Spleen (tissue), 11 donors: ENCODE measurements at regions not wholly inside any gene's neighbourhood (a gene's known extent, or its start where the extent isn't known, plus 50 kb on each side); places are given as distances from the start of the nearest gene placed in this dataset.

Experiments
- DNase-seq: peaks from one replicate; pipeline ENCODE4 v3.0.0-alpha.2; 2020
- H3K27ac ChIP-seq, 8 donors: fragments of 200-600 bp; sonication (generic) in 7 of 8; 1 replicate in 4 of 8; 2 replicates in 4 of 8; pipeline versions ENCODE4 v1.5.0 to v1.8.0; 2016 to 2021; ENCODE audit warnings: inconsistent platforms in 4 of 8, mild to moderate bottlenecking in 4 of 8, moderate library complexity in 1 of 8
- H3K27me3 ChIP-seq, 7 donors: fragments of 200-600 bp; sonication (generic) in 6 of 7; replicated peaks in 1 of 7; 1 replicate in 4 of 7; 2 replicates in 3 of 7; pipeline versions ENCODE4 v1.5.0 to v1.8.0; 2016 to 2021; ENCODE audit warnings: inconsistent platforms in 3 of 7, mild to moderate bottlenecking in 1 of 7
- H3K36me3 ChIP-seq, 6 donors: fragments of 200-600 bp; sonication (generic) in 5 of 6; 1 replicate in 4 of 6; 2 replicates in 2 of 6; pipeline versions ENCODE4 v1.5.0 to v1.8.0; 2016 to 2021; ENCODE audit warnings: inconsistent platforms in 2 of 6
- H3K4me1 ChIP-seq, 6 donors: fragments of 200-600 bp; sonication (generic) in 5 of 6; 1 replicate in 3 of 6; 2 replicates in 3 of 6; pipeline versions ENCODE4 v1.5.0 to v1.8.0; 2016 to 2021; ENCODE audit warnings: inconsistent platforms in 3 of 6
- H3K4me3 ChIP-seq, 8 donors: fragments of 200-600 bp; sonication (generic) in 7 of 8; 1 replicate in 4 of 8; 2 replicates in 4 of 8; pipeline versions ENCODE4 v1.5.0 to v1.8.0; 2016 to 2021; ENCODE audit warnings: inconsistent platforms in 4 of 8, mild to moderate bottlenecking in 4 of 8, moderate library complexity in 2 of 8
- H3K9me3 ChIP-seq, 8 donors: fragments of 200-600 bp; sonication (generic) in 7 of 8; 1 replicate in 4 of 8; 2 replicates in 4 of 8; pipeline versions ENCODE4 v1.5.0 to v1.8.0; 2016 to 2021; ENCODE audit warnings: inconsistent platforms in 4 of 8
- CTCF ChIP-seq, 11 experiments: fragments of 200-600 bp in 7 of 11; fragments of 450-650 bp in 4 of 11; sonication (generic) in 4 of 11; IDR thresholded peaks in 8 of 11; conservative IDR thresholded peaks in 3 of 11; 1 replicate in 7 of 11; 2 replicates in 4 of 11; pipeline versions ENCODE4 v1.4.0 to v1.8.0; 2016 to 2021; ENCODE audit warnings: antibody characterized with exemption in 11 of 11, inconsistent platforms in 4 of 11, mild to moderate bottlenecking in 1 of 11
- POLR2A ChIP-seq, 3 donors: fragments of 450-650 bp; IDR thresholded peaks; one replicate each; pipeline ENCODE4 v1.5.1; 2017; ENCODE audit warnings: antibody characterized with exemption in 3 of 3, mild to moderate bottlenecking in 1 of 3
- POLR2AphosphoS5 ChIP-seq, 3 donors: sonication (generic); formaldehyde crosslinking; IDR thresholded peaks; one replicate each; pipeline ENCODE4 v1.5.1; 2017; ENCODE audit warnings: antibody characterized with exemption in 3 of 3
- WGBS, 5 donors: extraction: QIAGEN DNeasy Blood & Tissue Kit in 3 of 5; methylation state at CpG; one replicate each; pipeline versions ENCODE4 v1.1.5 to v1.1.7; 2013 to 2018; 5-methylcytosine and 5-hydroxymethylcytosine counted together
- intact Hi-C: fragments of 100-400 bp; cut with DNase I; formaldehyde crosslinking; loops from one replicate; pipeline ENCODE4 v1.15.0; 2023; ENCODE audit warnings: low total_unique reads
- donor health status: healthy with polysubstance abuse.
- donor health status: DM: no; HTN: no; CAD: no; lungs with moderate emphysema.
- donor health status: DM: no; HTN: no; CAD: no.
- donor health status: Bipolar disorder and iron deficiency.
- donor health status: healthy.
- donor health status: DM: no; HTN: no; CAD: no.
- donor health status: DM: yes; HTN: yes; CAD: no.

DNA sequence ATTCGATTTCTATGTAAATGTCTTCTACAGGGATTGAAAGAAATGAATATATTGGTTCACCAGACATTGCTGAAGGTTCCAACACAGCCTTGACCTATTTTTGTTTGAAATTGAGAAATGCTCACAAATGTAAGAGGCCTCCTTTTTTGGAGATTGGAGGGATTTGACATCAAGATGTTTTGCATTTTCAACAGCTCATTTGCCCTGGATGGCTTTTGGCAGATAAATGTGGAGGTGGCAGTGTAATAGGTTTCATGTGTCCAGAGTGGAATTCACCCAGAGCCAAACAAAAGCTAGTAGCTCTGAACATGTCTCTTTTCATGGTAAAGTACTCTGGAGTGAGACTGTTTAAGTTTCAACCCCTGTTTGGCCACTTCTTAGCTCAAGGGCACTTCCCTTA lies 77.3 kb downstream of the PALM2AKAP2 start:
- DNase-seq: no peak
- 50 to 82% (median 74%) methylated on average over 1 of the region's 1 CpG for WGBS, 5 donors
- H3K27ac ChIP-seq: no peak overlapping the region

DNA sequence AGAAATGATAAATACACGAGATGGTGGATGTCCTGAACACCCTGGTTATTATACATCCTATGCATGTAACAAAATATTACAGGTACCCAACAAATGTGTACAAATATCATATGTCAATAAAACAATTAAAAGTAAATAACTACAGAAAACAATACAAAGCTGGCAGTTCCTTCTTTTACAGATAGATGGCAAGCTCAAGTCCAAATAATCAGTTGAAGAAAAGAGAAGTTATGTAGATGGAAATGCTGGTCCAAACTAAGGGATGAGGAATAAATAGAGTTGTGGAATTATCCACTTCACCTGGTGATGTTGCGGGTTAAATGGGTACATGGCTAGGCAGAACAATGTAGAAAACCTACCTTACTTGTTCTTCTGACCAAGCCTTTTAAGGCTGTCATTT lies 79.4 kb downstream of the PALM2AKAP2 start:
- WGBS, 5 donors: 50 to 87% (median 75%) methylated on average over 2 of the region's 2 CpGs
- Histone ChIP-seq H3K4me3 (no peak overlapping the region), H3K4me1 (no peaks in the 10 kb centered on the region)

More for the DNA sequence above, 77.3 kb downstream of the PALM2AKAP2 start:
- Histone ChIP-seq H3K27me3 (peaks cover 0 to 17% (median 0%) of the 10 kb centered on the region in 7 donors), H3K4me1 (no peaks in the 10 kb centered on the region), H3K9me3 (peaks cover 0 to 1% (median 0%) of the 10 kb centered on the region in 8 donors), H3K36me3 (no peaks in the 10 kb centered on the region), H3K4me3 (no peak overlapping the region)
- TF ChIP-seq POLR2A (IDR thresholded peaks at IDR 0.05) (no peak), CTCF (IDR thresholded peaks at IDR 0.05 in 8 of 11, conservative IDR thresholded peaks at IDR 0.05 in 3 of 11) (no peak), POLR2AphosphoS5 (IDR thresholded peaks at IDR 0.05) (no peak)
- intact Hi-C loops: no loop called here

GRCh38 chr9:109860521-109860920 lies 80.5 kb downstream of the PALM2AKAP2 start:
- Histone ChIP-seq H3K9me3 (no peaks in the 10 kb centered on the region), H3K27me3 (peaks cover 0 to 6% (median 0%) of the 10 kb centered on the region in 7 donors), H3K4me3 (no peak overlapping the region), H3K27ac (no peak overlapping the region), H3K36me3 (no peaks in the 10 kb centered on the region), H3K4me1 (no peaks in the 10 kb centered on the region)
- no peak for DNase-seq
- no peak for TF ChIP-seq CTCF (IDR thresholded peaks at IDR 0.05 in 8 of 11, conservative IDR thresholded peaks at IDR 0.05 in 3 of 11)
- intact Hi-C loops: no loop called here
- 63 to 84% (median 67%) methylated on average over 2 of the region's 2 CpGs for WGBS, 5 donors

More for the DNA sequence above, 79.4 kb downstream of the PALM2AKAP2 start:
- H3K27ac ChIP-seq: no peak overlapping the region
- no peaks in the 10 kb centered on the region for H3K9me3 ChIP-seq
- no peak for TF ChIP-seq CTCF (IDR thresholded peaks at IDR 0.05 in 8 of 11, conservative IDR thresholded peaks at IDR 0.05 in 3 of 11)
- no peak for TF ChIP-seq POLR2AphosphoS5 (IDR thresholded peaks at IDR 0.05)
- TF ChIP-seq POLR2A (IDR thresholded peaks at IDR 0.05): no peak
- intact Hi-C loops: no loop called here
- no peak for DNase-seq
- H3K27me3 ChIP-seq: peaks cover 0 to 13% (median 0%) of the 10 kb centered on the region in 7 donors
- H3K36me3 ChIP-seq: no peaks in the 10 kb centered on the region

GRCh38 chr9:109861499-109861898 lies 81.5 kb downstream of the PALM2AKAP2 start:
- intact Hi-C loops: no loop called here
- no peak for DNase-seq
- WGBS, 5 donors: 44 to 67% (median 64%) methylated on average over 4 of the region's 4 CpGs

More at GRCh38 chr9:109861499-109861898, 81.5 kb downstream of the PALM2AKAP2 start:
- Histone ChIP-seq H3K4me1 (no peaks in the 10 kb centered on the region), H3K36me3 (no peaks in the 10 kb centered on the region), H3K4me3 (no peak overlapping the region), H3K9me3 (no peaks in the 10 kb centered on the region), H3K27ac (no peak overlapping the region), H3K27me3 (peaks cover 0 to 6% (median 0%) of the 10 kb centered on the region in 7 donors)
- TF ChIP-seq POLR2AphosphoS5 (IDR thresholded peaks at IDR 0.05) (no peak), CTCF (IDR thresholded peaks at IDR 0.05 in 8 of 11, conservative IDR thresholded peaks at IDR 0.05 in 3 of 11) (no peak), POLR2A (IDR thresholded peaks at IDR 0.05) (no peak)
